ENCODE measurements at regions not wholly inside any gene's neighbourhood (a gene's known extent, or its start where the extent isn't known, plus 50 kb on each side); places are given as distances from the start of the nearest gene placed in this dataset.

GRCh38 chr3:181455276-181455675, 256.4 kb upstream of the SOX2 start:
- TF ChIP-seq CTCF (IDR thresholded peaks at IDR 0.05; ENCODE audit: low read depth, low read length, missing input control), result no peak
- no peak for TF ChIP-seq YY1 (IDR thresholded peaks at IDR 0.05)
- no peak for TF ChIP-seq ZBTB33 (IDR thresholded peaks at IDR 0.05)
- no peak for TF ChIP-seq ATF3 (IDR thresholded peaks at IDR 0.05)
- TF ChIP-seq TAF1 (conservative IDR thresholded peaks at IDR 0.05), result no peak
- TF ChIP-seq RAD21 (IDR thresholded peaks at IDR 0.05), result no peak
- no peak for TF ChIP-seq REST (IDR thresholded peaks at IDR 0.05)
- TF ChIP-seq MAX (IDR thresholded peaks at IDR 0.05), result no peak
- no peak for TF ChIP-seq SP1 (IDR thresholded peaks at IDR 0.05)
- no peak for TF ChIP-seq GABPA (IDR thresholded peaks at IDR 0.05 in 1 of 2, conservative IDR thresholded peaks at IDR 0.05 in 1 of 2)
